ENCODE measurements at regions not wholly inside any gene's neighbourhood (a gene's known extent, or its start where the extent isn't known, plus 50 kb on each side); places are given as distances from the start of the nearest gene placed in this dataset.

- TF ChIP-seq POLR2A (IDR thresholded peaks at IDR 0.05; ENCODE audit: low read length) = no peak
- no peak for TF ChIP-seq RFX5 (IDR thresholded peaks at IDR 0.05)
- TF ChIP-seq CTCF (IDR thresholded peaks at IDR 0.05) = no peak
- TF ChIP-seq CEBPB (IDR thresholded peaks at IDR 0.05) = no peak
- no peak for TF ChIP-seq BCL3 (IDR thresholded peaks at IDR 0.05)
- no peak for TF ChIP-seq EP300 (IDR thresholded peaks at IDR 0.05)
- TF ChIP-seq RCOR1 (IDR thresholded peaks at IDR 0.05; ENCODE audit: low read depth, low read length) = no peak
- TF ChIP-seq PBX3 (IDR thresholded peaks at IDR 0.05) = no peak
These were observed 256.6 kb upstream of the SEMA3C start for GRCh38 chr7:81175275-81175940.
